Right ventricle myocardium inferior (tissue), 1 donor: ENCODE measurements at regions not wholly inside any gene's neighbourhood (a gene's known extent, or its start where the extent isn't known, plus 50 kb on each side); places are given as distances from the start of the nearest gene placed in this dataset.

Experiments
- ATAC-seq: fragments of 200-7000 bp; cut with Tn5 transposase; one replicate; pipeline ENCODE4 v1.9.1; 2020; ENCODE audit warnings: mild to moderate bottlenecking, moderate library complexity
- DNase-seq: peaks from one replicate; pipeline ENCODE4 v3.0.0; 2021; ENCODE audit errors: missing footprints
- intact Hi-C: fragments of 100-400 bp; cut with DNase I; formaldehyde crosslinking; loops from one replicate; pipeline ENCODE4 v1.11.0; 2022
- donor health status: DM: no; HTN: yes; CAD: no; lungs with severe emphysema.

GRCh38 chr2:147714582-147714981, 130.2 kb upstream of the ACVR2A start:
- intact Hi-C loops, result no loop called here
- no peak for ATAC-seq
- no peak for DNase-seq

- no peak for DNase-seq
- intact Hi-C loops, result no loop called here
Measured at GRCh38 chr2:147713349-147713748, 131.5 kb upstream of the ACVR2A start.

GRCh38 chr2:147712051-147712450, 132.8 kb upstream of the ACVR2A start:
- no peak for DNase-seq
- ATAC-seq, result no peak
- intact Hi-C loops, result no loop called here

More at GRCh38 chr2:147713349-147713748, 131.5 kb upstream of the ACVR2A start:
- no peak for ATAC-seq

GRCh38 chr2:147711031-147711430, 133.8 kb upstream of the ACVR2A start:
- intact Hi-C loops, result no loop called here

GRCh38 chr2:147709655-147710054, 135.2 kb upstream of the ACVR2A start:
- DNase-seq, result no peak
- no peak for ATAC-seq
- intact Hi-C loops, result no loop called here

More at GRCh38 chr2:147711031-147711430, 133.8 kb upstream of the ACVR2A start:
- no peak for DNase-seq
- ATAC-seq, result no peak

- ATAC-seq (no peak), DNase-seq (no peak)
- intact Hi-C loops, result no loop called here
Measured at GRCh38 chr2:147703171-147703570, 141.7 kb upstream of the ACVR2A start.

GRCh38 chr2:147698166-147698565, 146.7 kb upstream of the ACVR2A start:
- intact Hi-C loops, result no loop called here
- no peak for DNase-seq
- ATAC-seq, result no peak

- DNase-seq (no peak), ATAC-seq (no peak)
- intact Hi-C loops, result no loop called here
Measured at GRCh38 chr2:147696426-147696825, 148.4 kb upstream of the ACVR2A start.

- ATAC-seq, result peak; percentile 68
- intact Hi-C loops, result no loop called here
- DNase-seq, result no peak
Measured at GRCh38 chr2:147689220-147689909, 155.5 kb upstream of the ACVR2A start.

GRCh38 chr2:147688242-147688641, 156.6 kb upstream of the ACVR2A start:
- DNase-seq, result no peak
- intact Hi-C loops, result no loop called here
- ATAC-seq, result no peak

- intact Hi-C loops, result no loop called here
- ATAC-seq (no peak), DNase-seq (no peak)
Measured at GRCh38 chr2:147686365-147686764, 158.5 kb upstream of the ACVR2A start.

GRCh38 chr2:147684903-147685302, 159.9 kb upstream of the ACVR2A start:
- DNase-seq (no peak), ATAC-seq (no peak)
- intact Hi-C loops, result no loop called here

GRCh38 chr2:147683380-147683779, 161.4 kb upstream of the ACVR2A start:
- ATAC-seq (no peak), DNase-seq (no peak)
- intact Hi-C loops, result no loop called here

GRCh38 chr2:147681093-147681492, 163.7 kb upstream of the ACVR2A start:
- ATAC-seq (no peak), DNase-seq (no peak)
- intact Hi-C loops, result no loop called here

- ATAC-seq (no peak), DNase-seq (no peak)
- intact Hi-C loops, result no loop called here
Measured at GRCh38 chr2:147679955-147680531, 164.8 kb upstream of the ACVR2A start.

- DNase-seq (no peak), ATAC-seq (no peak)
- intact Hi-C loops, result no loop called here
Measured at GRCh38 chr2:147679191-147679954, 165.5 kb upstream of the ACVR2A start.

- intact Hi-C loops, result no loop called here
- ATAC-seq, result peak; percentile 13
Measured at GRCh38 chr2:147665105-147665504, 179.7 kb upstream of the ACVR2A start.

GRCh38 chr2:147663962-147664361, 180.9 kb upstream of the ACVR2A start:
- no peak for DNase-seq
- ATAC-seq, result no peak
- intact Hi-C loops, result no loop called here

More at GRCh38 chr2:147665105-147665504, 179.7 kb upstream of the ACVR2A start:
- no peak for DNase-seq

- ATAC-seq (no peak), DNase-seq (no peak)
- intact Hi-C loops, result no loop called here
Measured at GRCh38 chr2:147663153-147663961, 181.5 kb upstream of the ACVR2A start.
